ENCODE measurements at regions not wholly inside any gene's neighbourhood (a gene's known extent, or its start where the extent isn't known, plus 50 kb on each side); places are given as distances from the start of the nearest gene placed in this dataset.

GRCh38 chr7:32346253-32346652 is 143.9 kb downstream of the LSM5 start:
- no peak for DNase-seq (ENCODE audit: low read depth in 2 of 2)

DNA sequence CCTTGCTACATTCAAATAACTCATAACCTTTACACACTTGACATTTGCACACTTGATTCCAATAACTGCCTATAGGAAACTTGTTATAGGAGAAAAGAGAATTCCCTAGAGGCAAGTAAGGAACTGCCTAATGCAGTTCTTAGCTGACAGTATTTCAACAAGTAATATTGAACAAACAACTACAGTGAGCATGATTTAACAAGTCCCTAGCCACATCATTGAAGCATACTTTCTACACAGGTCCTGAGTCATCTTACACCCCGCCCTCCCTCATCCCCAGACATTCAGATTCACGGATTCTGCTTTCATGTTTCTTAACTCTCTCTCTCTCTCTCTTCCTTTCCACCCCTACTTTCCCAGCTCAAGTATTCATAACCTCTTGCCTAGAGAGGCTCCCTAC is 153.5 kb downstream of the LSM5 start:
- no peak for DNase-seq (ENCODE audit: low read depth in 2 of 2)

DNA sequence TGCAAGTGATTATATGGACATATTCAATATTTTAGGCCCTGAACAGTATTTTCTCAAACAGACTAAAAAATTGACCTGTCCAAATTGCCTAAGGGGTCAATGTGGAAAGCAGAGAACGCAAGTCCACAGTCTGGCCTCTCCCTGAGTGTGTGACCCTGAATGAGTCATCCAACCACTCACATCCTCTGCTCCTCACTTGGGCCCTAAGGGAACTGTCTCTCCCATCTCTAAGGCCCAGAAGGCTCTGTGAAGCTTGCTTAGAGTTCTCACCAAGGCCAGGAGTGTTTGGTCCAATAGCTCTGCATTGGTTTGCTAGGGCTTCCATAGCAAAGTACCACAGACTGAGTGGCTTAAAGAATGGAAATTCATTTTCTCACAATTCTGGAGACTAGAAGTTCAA is 155.1 kb downstream of the LSM5 start:
- no peak for DNase-seq (ENCODE audit: low read depth in 2 of 2)

GRCh38 chr7:32330602-32331001 is 159.6 kb downstream of the LSM5 start:
- DNase-seq (ENCODE audit: low read depth in 2 of 2) = no peak

DNA sequence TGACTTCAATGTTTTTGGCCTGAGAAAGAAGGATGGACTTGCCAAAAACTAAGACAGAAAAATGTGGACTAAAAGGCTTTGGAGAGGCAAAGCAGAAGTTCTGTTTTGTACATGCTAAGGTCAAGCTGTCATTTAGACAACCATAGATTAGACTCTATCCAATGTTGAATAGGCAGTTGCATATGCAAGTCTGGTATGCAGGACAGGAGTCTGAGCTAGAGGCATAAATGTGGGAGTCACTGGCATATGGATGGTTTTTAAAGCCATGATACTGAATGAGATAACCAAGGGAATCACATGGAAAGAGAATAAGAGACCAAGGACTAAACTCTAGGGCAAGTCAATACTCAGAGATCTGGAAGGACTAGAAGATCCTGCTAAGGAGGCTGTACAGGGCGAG is 164.1 kb downstream of the LSM5 start:
- DNase-seq (ENCODE audit: low read depth in 2 of 2) = no peak

DNA sequence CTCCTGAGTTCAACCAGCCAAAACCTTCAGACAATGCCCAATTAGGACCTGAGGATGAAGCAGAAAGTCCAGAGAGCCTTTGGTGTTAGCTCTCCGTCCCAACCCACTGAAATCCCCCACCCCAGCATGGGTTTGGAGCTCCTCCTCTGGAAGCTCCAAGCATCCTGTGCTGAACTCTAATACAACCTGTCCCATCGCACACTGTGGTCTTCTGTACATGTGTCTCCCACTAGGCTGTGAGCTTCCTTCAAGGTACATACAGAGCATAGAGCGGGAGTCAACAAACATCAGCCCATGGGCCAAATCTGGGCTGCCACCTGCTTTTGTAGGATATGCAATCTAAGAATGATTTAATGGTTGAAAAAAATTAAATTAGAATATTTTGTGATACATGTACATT is 166.5 kb downstream of the LSM5 start:
- no peak for DNase-seq (ENCODE audit: low read depth in 2 of 2)

DNA sequence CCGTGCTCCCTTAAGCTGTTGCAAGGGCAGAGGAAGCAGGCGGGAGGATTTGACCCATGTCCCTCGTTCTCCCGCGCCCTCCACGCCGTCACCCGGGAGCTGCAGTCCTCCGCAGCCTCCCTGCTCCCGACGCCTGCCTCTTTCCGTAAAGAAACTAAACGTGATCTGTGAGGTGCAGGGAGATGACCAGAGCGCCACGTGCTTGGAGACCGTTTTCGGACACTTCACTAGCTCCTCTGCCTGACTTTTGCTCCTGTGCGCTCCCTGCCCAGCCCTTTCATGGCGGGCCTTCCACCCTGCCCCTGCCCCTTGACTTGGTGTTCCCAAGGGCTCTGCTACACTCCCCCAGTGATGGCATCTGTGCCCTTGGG is 171.2 kb downstream of the LSM5 start:
- no peak for DNase-seq (ENCODE audit: low read depth in 2 of 2)

GRCh38 chr7:32318300-32319011 is 171.7 kb downstream of the LSM5 start:
- DNase-seq (ENCODE audit: low read depth in 2 of 2) = no peak

GRCh38 chr7:32316839-32317238 is 173.3 kb downstream of the LSM5 start:
- no peak for DNase-seq (ENCODE audit: low read depth in 2 of 2)

DNA sequence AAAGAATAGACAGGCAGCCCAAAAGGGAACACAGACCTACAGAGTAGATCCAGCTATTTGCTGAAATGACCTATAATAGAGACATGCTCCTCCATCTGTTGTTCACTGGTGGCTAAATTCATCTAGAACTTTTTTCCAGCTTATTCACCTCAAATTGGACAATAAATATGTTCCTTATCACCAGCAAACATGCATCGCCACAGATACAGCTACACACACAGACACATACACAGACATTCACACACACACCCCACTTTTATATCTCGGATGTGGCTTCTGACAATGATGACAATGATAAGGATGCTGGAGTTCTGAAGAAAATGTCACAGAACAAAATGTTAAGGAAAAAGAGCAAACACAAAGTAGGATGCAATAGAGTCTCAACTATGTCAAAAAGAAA is 175.4 kb downstream of the LSM5 start:
- DNase-seq (ENCODE audit: low read depth in 2 of 2) = no peak

GRCh38 chr7:32301427-32301826 is 188.8 kb downstream of the LSM5 start:
- no peak for DNase-seq (ENCODE audit: low read depth in 2 of 2)

GRCh38 chr7:32299133-32299702 is 191.0 kb downstream of the LSM5 start:
- no peak for DNase-seq (ENCODE audit: low read depth in 2 of 2)

DNA sequence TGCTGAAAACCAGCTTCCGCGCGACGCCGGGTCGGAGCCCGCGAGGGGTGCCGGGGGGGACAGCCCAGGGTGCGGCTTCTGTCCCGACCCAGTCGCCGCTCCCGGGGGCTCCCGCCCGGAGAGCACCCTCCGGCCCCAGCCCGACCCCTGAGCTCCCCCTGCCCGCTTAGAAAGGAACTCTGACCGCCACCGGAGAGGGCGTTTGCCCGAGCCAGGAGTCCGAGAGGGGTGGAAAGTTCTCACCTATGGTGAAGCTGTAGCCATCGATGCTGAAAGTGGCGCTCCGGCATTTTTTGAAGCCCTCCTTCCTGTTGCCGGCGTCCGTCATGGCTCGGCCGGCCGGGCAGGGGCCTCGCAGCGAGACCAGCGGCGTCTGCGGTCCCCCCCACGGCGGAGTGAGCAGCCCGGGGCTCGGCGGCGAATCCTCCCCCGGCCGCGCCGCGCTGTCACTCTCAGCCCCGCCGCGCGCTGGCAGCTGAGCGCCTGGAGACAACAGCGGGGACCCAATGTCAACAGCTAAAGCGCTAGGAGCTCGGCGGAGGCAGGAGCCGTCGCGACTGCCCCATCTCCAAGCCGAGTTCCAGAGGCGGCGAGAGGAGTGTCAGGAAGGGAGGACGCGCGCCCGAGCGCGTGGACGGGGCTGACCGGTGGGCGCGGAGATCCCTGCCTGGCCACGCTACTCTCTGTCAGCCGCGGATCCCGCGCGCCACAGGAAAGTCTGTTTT is 191.6 kb downstream of the LSM5 start:
- no peak for DNase-seq (ENCODE audit: low read depth in 2 of 2)

DNA sequence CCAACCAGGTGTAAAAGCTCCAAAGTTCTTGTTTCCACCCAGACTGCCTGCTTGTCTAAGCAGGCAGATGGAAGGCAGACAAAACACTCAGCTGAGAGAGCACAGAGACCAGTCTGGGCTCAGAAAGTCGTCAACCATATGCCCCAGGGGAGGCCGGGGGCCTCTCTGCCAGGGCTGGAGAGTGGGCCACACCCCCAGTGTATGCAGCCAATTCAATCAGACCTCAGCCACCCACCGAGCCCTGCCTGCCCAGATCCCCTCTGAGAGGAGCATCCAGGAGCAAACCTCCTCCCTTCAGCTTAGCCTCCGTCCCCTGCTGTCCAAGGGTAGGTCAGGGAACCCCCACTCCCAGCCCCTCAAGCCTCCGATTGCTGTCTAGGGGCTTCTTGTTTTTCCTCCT is 196.3 kb downstream of the LSM5 start:
- DNase-seq (ENCODE audit: low read depth in 2 of 2) = no peak

DNA sequence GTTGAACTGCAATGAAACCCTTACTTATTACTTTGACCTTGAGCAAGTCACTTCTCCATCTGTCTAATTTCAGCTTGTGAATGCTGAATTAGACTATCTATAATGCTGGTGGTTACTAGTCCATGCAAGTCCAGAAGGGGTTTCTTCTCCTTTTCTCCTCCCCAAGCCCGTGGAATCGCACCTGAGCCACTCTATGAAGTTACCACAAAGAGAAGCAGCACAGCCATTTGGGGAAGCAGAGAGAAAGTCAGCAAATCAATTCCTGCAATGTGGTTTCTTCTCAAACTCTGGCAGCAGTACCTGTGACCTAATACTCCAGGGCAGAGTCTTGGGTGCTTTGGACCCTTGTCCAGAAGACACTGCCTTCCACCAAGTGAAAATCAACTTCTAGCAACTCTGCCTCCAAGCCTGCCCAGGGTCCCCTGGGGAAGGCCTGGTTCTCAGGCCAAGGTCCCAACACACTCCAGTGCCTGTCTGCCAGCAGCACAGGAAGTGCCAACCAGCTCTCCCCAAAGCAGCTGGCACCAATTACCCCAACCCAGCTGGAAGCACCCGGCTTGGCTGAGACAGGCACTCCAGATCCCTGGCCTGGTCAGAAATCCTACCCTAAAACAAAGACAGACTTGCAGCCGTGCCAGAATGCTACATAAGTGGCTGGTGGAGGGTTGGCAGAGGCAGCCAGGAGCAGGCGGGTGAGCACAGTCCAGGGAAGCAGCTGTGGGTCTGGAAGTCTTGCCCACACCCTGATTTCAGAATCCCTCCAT is 200.3 kb downstream of the LSM5 start:
- no peak for DNase-seq (ENCODE audit: low read depth in 2 of 2)

- DNase-seq (ENCODE audit: low read depth in 2 of 2) = no peak
Observed at GRCh38 chr7:32285698-32286097, 204.5 kb downstream of the LSM5 start.

GRCh38 chr7:32283546-32283945 is 206.6 kb downstream of the LSM5 start:
- DNase-seq (ENCODE audit: low read depth in 2 of 2) = no peak

DNA sequence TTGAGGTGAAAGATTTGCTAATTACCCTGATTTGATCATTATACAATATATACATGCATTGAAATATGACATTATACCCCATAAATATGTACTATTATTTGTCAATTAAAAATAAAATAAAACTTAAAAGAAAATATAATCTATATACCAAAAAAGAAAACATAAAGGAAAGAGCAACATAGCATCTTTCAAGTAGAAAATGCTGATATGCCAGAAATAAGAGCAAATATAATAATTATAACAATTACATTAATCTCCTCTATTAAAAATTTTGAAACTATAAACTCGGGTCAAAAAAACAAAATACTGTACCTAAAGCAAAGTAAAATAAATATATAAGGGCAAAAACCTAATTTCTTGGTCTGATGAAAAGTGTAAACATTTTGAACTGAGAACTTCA is 209.3 kb upstream of the PDE1C start:
- no peak for DNase-seq (ENCODE audit: low read depth in 2 of 2)

- no peak for DNase-seq (ENCODE audit: low read depth in 2 of 2)
Observed at GRCh38 chr7:32275216-32276009, 205.2 kb upstream of the PDE1C start.

- DNase-seq (ENCODE audit: low read depth in 2 of 2) = no peak
Observed at GRCh38 chr7:32273297-32273696, 203.1 kb upstream of the PDE1C start.

DNA sequence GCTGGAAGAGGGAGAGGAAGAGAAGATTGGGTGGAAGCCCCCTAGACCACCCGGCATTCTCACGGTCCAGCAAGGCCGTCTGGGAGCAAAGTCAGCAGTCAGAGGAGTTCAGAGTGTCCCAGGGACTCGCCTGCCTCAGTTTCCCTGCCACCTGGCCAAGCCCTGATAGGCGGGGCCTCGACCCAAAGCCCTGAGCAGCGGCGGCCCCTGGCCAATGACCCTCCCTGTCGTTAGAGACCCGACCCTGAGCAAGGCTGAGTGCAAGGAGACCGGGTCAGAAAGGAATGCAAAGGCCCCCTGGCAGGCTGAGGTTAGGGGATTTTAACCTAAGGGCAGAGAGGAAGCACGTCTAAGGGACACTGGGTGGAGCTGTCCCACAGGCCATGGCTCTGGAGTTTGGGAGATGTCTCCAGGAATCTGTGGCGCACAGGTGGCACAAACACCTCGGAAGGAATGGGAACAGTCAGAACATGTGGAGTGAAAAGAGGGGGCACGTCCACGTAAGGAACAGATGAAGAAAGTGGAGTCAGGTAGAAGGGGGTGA is 196.8 kb upstream of the PDE1C start:
- no peak for DNase-seq (ENCODE audit: low read depth in 2 of 2)

Data from stimulated activated CD4-positive, alpha-beta T cell treated with anti-CD3 and anti-CD28 coated beads, Interleukin-4, amount 100 ng/mL, for 48 hours (primary cell).